ENCODE measurements at regions not wholly inside any gene's neighbourhood (a gene's known extent, or its start where the extent isn't known, plus 50 kb on each side); places are given as distances from the start of the nearest gene placed in this dataset.
"Not testable (repeated sequence)": the region's sequence is repeated elsewhere in the genome, so short reads cannot be mapped to it uniquely, and the experiment has no call there.

DNA sequence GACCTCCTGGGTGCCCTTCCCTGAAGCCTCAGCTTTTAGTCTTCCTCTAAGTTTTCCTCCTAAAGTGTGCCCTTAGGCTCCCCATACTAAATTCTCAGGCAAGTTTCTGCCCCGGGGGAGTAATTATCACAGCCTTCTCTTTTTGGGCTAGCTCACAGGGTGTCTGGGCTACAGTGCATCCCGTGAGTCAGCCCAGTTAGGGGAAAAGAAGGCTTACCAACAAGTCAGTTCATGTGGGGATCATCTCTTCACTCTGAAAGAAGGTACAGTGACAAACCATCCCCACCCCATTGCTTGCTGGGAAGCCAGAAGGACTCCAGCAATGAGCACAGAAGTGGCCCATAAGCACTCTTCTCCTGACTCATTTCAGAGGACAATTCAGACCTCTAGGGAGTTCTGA lies 134.7 kb upstream of the FAM9C start:
- DNase-seq = no peak

- no peak for DNase-seq
Measured at GRCh38 chrX:13177921-13178566, 133.6 kb upstream of the FAM9C start.

- DNase-seq = peak; percentile 3
Measured at GRCh38 chrX:13175056-13175455, 130.6 kb upstream of the FAM9C start.

GRCh38 chrX:13170966-13171558 lies 126.6 kb upstream of the FAM9C start:
- DNase-seq = no peak

DNA sequence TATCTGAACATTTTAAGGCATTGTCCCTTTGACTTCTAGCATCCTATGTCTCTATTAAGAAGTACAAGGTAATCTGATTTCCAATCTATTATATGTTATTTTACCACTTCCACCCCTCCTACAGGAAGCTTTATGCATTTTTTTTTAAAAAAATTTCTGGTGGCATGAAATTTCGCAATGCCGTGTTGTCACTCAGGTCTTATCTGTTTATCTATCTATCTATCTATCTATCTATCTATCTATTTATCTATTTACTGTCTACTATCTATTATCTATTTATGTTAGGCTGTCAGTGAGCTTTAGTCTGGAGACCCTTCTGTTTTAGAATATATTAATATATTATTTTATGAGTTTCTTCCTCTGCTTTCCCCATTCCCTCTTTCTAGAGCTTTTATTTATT lies 125.3 kb upstream of the FAM9C start:
- no peak for DNase-seq

DNA sequence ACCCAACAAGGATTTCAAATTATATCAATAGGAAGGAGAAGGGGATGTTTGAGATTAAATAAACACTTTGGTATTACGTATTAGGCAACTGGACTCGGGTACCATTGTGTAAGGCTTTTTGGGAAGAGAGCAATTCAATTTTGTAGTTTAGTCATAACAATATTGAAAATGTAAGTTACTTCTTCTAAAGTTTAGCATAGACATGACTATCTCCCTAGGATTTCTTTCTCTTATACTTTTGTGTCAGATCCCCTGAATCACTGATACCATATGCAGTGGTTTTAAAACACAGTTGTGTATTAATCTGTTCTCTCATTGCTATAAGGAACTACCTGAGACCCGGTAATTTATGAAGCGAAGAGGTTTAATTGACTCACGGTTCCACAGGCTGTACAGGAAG lies 123.8 kb upstream of the FAM9C start:
- DNase-seq = no peak

- no peak for DNase-seq
Measured at GRCh38 chrX:13167481-13168231, 123.2 kb upstream of the FAM9C start.

GRCh38 chrX:13165266-13166189 lies 121.1 kb upstream of the FAM9C start:
- no peak for DNase-seq

DNA sequence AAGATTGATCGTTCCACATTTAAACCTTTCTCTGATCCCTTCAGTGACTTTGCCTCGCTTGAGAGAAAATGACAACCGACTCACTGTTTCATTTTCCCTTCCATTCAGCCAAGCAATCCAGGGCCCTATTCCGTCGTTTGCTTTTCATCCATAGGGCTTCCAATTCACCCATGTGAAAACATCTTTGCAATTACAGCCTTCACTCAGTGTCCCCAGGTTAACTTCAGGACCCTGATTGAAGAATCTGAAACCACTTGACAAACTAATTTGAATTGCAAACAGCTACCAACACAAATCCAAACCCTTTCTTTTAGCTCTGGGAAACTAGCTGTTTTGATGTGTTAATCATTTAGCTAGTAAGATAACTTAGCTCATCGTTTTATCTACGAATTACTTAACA lies 120.2 kb upstream of the FAM9C start:
- DNase-seq = no peak

DNA sequence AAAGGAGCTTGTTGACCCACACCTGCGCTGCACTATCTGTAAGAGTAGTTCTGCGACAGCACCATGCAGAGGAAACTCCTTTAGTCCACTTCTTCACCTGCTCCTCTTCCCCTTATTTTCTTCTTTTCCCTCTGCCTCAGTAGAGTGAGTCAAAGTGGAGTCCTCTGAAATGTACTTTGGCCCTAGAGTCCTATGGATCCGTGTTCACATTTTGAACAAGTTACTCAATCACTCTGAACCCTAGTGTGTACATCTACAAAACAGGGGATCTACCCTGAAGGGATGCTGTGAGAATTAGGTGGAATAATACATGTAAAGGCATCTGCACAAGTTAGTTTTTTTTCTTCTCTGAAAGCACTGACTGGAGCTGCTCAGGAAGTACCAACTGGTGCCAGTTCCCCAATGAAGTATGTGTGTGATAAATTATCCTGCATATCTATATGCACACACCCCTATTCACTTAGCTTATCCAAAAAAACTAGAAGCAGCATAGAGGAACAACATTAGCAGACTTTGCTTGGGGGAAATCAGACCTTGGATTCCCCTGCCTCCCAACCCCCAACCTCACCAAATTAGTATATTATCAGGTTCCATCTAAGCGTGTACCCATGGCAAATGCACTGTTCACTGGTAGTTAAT lies 118.5 kb upstream of the FAM9C start:
- DNase-seq = no peak

- peak; percentile 1 for DNase-seq
Measured at GRCh38 chrX:13159886-13160285, 115.5 kb upstream of the FAM9C start.

GRCh38 chrX:13158911-13159310 lies 114.5 kb upstream of the FAM9C start:
- DNase-seq = peak; percentile 1

DNA sequence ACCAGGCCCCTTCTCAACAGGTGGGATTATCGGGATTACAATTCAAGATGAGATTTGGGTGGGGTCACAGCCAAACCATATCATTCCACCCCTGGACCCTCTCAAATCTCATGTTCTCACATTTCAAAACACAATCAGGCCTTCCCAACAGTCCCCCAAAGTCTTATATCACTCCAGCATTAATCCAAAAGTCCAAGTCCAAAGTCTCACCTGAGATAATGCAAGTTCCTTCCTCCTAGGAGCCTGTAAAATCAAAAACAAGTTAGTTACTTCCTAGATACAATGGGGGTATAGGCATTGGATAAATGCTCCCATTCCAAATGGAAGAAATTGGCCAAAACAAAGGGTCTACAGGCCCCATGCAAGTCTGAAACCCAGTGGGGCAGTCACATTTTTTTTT lies 111.1 kb upstream of the FAM9C start:
- not testable (repeated sequence) for DNase-seq

GRCh38 chrX:13153796-13154195 lies 109.4 kb upstream of the FAM9C start:
- DNase-seq = no peak

- DNase-seq = no peak
Measured at GRCh38 chrX:13152518-13153185, 108.2 kb upstream of the FAM9C start.

GRCh38 chrX:13151828-13152517 lies 107.6 kb upstream of the FAM9C start:
- DNase-seq = no peak

DNA sequence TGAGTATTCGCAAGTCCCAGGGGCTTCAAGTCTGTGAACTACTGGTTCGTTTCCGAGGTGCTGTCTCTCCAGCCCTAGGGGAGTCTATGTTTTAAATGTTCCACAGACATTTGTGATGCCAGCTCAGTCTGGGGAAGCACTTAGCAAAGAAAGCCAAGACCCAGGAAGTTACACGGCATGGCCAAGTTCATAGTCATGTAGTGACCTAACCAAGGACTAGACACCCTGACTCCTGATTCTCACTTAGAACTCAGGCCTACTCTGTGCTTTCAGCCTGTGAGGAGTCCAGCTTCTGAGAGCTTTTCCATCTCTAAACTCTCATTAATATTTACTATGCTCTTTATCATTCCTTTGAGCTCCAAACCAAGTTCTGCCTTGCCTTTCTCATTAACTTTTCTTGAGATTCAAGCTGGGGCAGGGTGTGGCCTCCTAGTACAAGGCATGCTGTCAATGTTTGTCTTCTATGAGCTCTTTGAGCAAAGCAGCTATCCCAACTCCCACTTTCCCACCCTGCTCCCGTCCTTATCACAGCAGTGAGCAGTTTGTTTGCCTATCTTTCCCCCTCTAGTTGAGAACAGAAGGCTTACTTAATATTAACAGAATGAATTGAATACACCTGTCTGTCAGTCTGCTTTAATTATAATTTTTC lies 105.4 kb upstream of the FAM9C start:
- DNase-seq = no peak

GRCh38 chrX:13147733-13148132 lies 103.3 kb upstream of the FAM9C start:
- no peak for DNase-seq

GRCh38 chrX:13147147-13147546 lies 102.7 kb upstream of the FAM9C start:
- DNase-seq = no peak

GRCh38 chrX:13144927-13145655 lies 100.7 kb upstream of the FAM9C start:
- DNase-seq = no peak
